ENCODE measurements at regions not wholly inside any gene's neighbourhood (a gene's known extent, or its start where the extent isn't known, plus 50 kb on each side); places are given as distances from the start of the nearest gene placed in this dataset.

DNA sequence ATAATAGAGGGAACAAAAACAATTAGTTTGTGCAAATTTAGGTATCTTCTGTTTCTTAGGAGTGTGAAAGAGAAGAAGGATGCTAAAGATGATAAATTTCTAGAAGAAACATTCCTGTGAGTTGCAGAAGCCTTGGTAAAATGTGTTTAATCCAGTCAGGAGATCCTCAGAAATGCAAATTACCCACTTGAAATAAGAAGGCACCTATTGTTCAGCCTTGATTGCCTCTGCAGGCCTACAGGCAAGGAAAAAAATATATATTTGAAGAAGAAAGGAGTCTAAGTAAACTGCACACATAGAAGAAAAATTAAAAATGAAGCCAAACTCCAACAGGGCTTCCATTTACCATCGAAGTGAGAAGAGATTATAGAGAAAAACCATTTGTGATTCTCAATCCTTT is 51.0 kb upstream of the LHX8 start:
- Histone ChIP-seq H3K9me3 (ENCODE audit: control insufficient read depth, insufficient read depth, low read length) (no peaks in the 10 kb centered on the region), H2BK120ac (ENCODE audit: low read depth, low read length) (no peak overlapping the region), H3K9me1 (ENCODE audit: insufficient read depth, low read length) (no peaks in the 10 kb centered on the region), H2AFZ (replicated peaks; ENCODE audit: low read length, poor library complexity) (no peak overlapping the region), H3K4me1 (ENCODE audit: control insufficient read depth, insufficient read depth, low read length) (no peaks in the 10 kb centered on the region), H4K8ac (ENCODE audit: low read depth in 2 of 2, low read length in 2 of 2) (no peak overlapping the region), H3K14ac (replicated peaks; ENCODE audit: low read depth, low read length) (no peak overlapping the region), H3K23ac (ENCODE audit: low read depth, low read length) (no peak overlapping the region), H2BK20ac (ENCODE audit: low read depth, low read length) (no peak overlapping the region), H2AK9ac (replicated peaks; ENCODE audit: low read depth, low read length, poor library complexity) (no peak overlapping the region), H3K79me1 (ENCODE audit: low read depth in 1 of 2, low read length in 2 of 2) (no peaks in the 10 kb centered on the region), H3K9ac (ENCODE audit: low read depth, low read length) (no peak overlapping the region), H3K56ac (ENCODE audit: extremely low read depth, insufficient read depth, low read length) (no peak overlapping the region), H3K4me3 (ENCODE audit: insufficient read depth, low read depth, low read length) (no peak overlapping the region), H4K5ac (ENCODE audit: low read depth, low read length) (no peak overlapping the region), H3K27ac (ENCODE audit: insufficient read depth, low read length) (no peak overlapping the region), H3K27me3 (ENCODE audit: control insufficient read depth, insufficient read depth, low read length) (no peaks in the 10 kb centered on the region), H4K91ac (ENCODE audit: insufficient read depth, low read depth, low read length) (no peak overlapping the region), H3K18ac (ENCODE audit: low read depth, low read length) (no peak overlapping the region), H4K20me1 (ENCODE audit: insufficient read depth, low read length) (no peaks in the 10 kb centered on the region), H2BK5ac (ENCODE audit: low read depth, low read length, poor library complexity, severe bottlenecking) (no peak overlapping the region), H2AK5ac (ENCODE audit: low read depth, low read length) (no peak overlapping the region), H3K36me3 (ENCODE audit: control insufficient read depth, insufficient read depth, low read length) (no peaks in the 10 kb centered on the region), H3K4ac (ENCODE audit: low read depth, low read length) (no peak overlapping the region), H3K4me2 (ENCODE audit: low read depth, low read length) (no peak overlapping the region), H2BK15ac (ENCODE audit: low read depth, low read length) (no peak overlapping the region)
- TF ChIP-seq RCOR1 (IDR thresholded peaks at IDR 0.05; ENCODE audit: insufficient replicate concordance, low read length) (no peak), CHD1 (IDR thresholded peaks at IDR 0.05; ENCODE audit: low read depth, low read length) (no peak), MAZ (IDR thresholded peaks at IDR 0.05; ENCODE audit: borderline replicate concordance, low read depth, low read length) (no peak), RAD21 (IDR thresholded peaks at IDR 0.05; ENCODE audit: low read length) (no peak), USF2 (IDR thresholded peaks at IDR 0.05; ENCODE audit: low read depth, low read length) (no peak), BHLHE40 (IDR thresholded peaks at IDR 0.05; ENCODE audit: low read depth, low read length) (no peak), RFX5 (IDR thresholded peaks at IDR 0.05; ENCODE audit: low read depth, low read length) (no peak), ELK1 (IDR thresholded peaks at IDR 0.05; ENCODE audit: borderline replicate concordance, low read depth, low read length) (no peak), CEBPB (IDR thresholded peaks at IDR 0.05; ENCODE audit: low read depth, low read length) (no peak), MAFK (IDR thresholded peaks at IDR 0.05; ENCODE audit: low read depth, low read length) (no peak), POLR2A (IDR thresholded peaks at IDR 0.05; ENCODE audit: low read depth, low read length) (no peak), MXI1 (IDR thresholded peaks at IDR 0.05; ENCODE audit: borderline replicate concordance, low read depth, low read length) (no peak), NFE2L2 (IDR thresholded peaks at IDR 0.05; ENCODE audit: low read depth, low read length) (no peak), SMC3 (IDR thresholded peaks at IDR 0.05; ENCODE audit: low read depth, low read length) (no peak), FOS (IDR thresholded peaks at IDR 0.05; ENCODE audit: low read depth, low read length) (no peak)
- TF ChIP-seq, protein P1, sequence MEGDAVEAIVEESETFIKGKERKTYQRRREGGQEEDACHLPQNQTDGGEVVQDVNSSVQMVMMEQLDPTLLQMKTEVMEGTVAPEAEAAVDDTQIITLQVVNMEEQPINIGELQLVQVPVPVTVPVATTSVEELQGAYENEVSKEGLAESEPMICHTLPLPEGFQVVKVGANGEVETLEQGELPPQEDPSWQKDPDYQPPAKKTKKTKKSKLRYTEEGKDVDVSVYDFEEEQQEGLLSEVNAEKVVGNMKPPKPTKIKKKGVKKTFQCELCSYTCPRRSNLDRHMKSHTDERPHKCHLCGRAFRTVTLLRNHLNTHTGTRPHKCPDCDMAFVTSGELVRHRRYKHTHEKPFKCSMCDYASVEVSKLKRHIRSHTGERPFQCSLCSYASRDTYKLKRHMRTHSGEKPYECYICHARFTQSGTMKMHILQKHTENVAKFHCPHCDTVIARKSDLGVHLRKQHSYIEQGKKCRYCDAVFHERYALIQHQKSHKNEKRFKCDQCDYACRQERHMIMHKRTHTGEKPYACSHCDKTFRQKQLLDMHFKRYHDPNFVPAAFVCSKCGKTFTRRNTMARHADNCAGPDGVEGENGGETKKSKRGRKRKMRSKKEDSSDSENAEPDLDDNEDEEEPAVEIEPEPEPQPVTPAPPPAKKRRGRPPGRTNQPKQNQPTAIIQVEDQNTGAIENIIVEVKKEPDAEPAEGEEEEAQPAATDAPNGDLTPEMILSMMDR (conservative IDR thresholded peaks at IDR 0.05; ENCODE audit: low read depth, low read length) = no peak
- intact Hi-C loops (cut with micrococcal nuclease) = no loop called here
- CTCF ChIA-PET = no interaction called here
- WGBS, 2 experiments (ENCODE audit: extremely low coverage in 2 of 2, insufficient read length in 1 of 2) = no CpG with 5 or more reads among the region's 1 CpG
- DNase-seq (no peak), ATAC-seq (ENCODE audit: low read depth) (no peak)
- in situ Hi-C loops (cut with MboI; ENCODE audit: low sequenced_read_pairs) = no loop called here
- dilution Hi-C loops (cut with HindIII; ENCODE audit: low sequenced_read_pairs, unreplicated experiment) = no loop called here
- POLR2A ChIA-PET (ENCODE audit: unreplicated experiment) = no interaction called here
- BruUV-seq (replicated peaks) = no TSS peak
